GM23338 (cell line): ENCODE measurements at regions not wholly inside any gene's neighbourhood (a gene's known extent, or its start where the extent isn't known, plus 50 kb on each side); places are given as distances from the start of the nearest gene placed in this dataset.

Experiments
- ATAC-seq: fragments of 200-7000 bp; cut with Tn5 transposase; 3 replicates; pipeline ENCODE4 v1.9.1; 2020
- DNase-seq: peaks from one replicate; pipeline ENCODE4 v3.0.0-alpha.2; 2015; ENCODE audit warnings: low spot score
- H2AFZ ChIP-seq: fragments of 200-600 bp; sonication (generic); 2 replicates; pipeline ENCODE4 v1.8.0; 2016; ENCODE audit warnings: antibody characterized with exemption, mild to moderate bottlenecking, moderate library complexity
- H3F3A ChIP-seq: fragments of 200-600 bp; sonication (generic); replicated peaks from 2 replicates; pipeline ENCODE4 v1.8.0; 2017; ENCODE audit warnings: antibody characterized with exemption, mixed run types, low read depth
- H3K27ac ChIP-seq: fragments of 200-600 bp; sonication (generic); 2 replicates; pipeline ENCODE4 v1.6.1; 2016; ENCODE audit warnings: low read depth
- H3K27me3 ChIP-seq: fragments of 200-600 bp; sonication (generic); 2 replicates; pipeline ENCODE4 v1.8.0; 2016; ENCODE audit warnings: mild to moderate bottlenecking, mixed run types, moderate library complexity; ENCODE audit not compliant: insufficient read depth
- H3K36me3 ChIP-seq: fragments of 200-600 bp; sonication (generic); 2 replicates; pipeline ENCODE4 v1.8.0; 2016; ENCODE audit warnings: mild to moderate bottlenecking; ENCODE audit not compliant: insufficient read depth
- H3K4me1 ChIP-seq: fragments of 200-600 bp; sonication (generic); 2 replicates; pipeline ENCODE4 v1.8.0; 2016; ENCODE audit warnings: mild to moderate bottlenecking, moderate library complexity; ENCODE audit not compliant: insufficient read depth
- H3K4me2 ChIP-seq: fragments of 200-600 bp; sonication (generic); 2 replicates; pipeline ENCODE4 v1.7.1; 2017; ENCODE audit warnings: mixed run types
- H3K4me3 ChIP-seq: fragments of 200-600 bp; sonication (generic); 2 replicates; pipeline ENCODE4 v1.6.1; 2016; ENCODE audit warnings: mixed run types
- H3K79me2 ChIP-seq: fragments of 200-600 bp; sonication (generic); replicated peaks from 2 replicates; pipeline ENCODE4 v1.8.0; 2017; ENCODE audit warnings: mild to moderate bottlenecking; ENCODE audit not compliant: insufficient read depth
- H3K9me2 ChIP-seq: fragments of 200-600 bp; sonication (generic); 2 replicates; pipeline ENCODE4 v1.8.0; 2017; ENCODE audit not compliant: insufficient read depth
- H4K20me1 ChIP-seq: fragments of 200-600 bp; sonication (generic); replicated peaks from 2 replicates; pipeline ENCODE4 v1.8.0; 2017; ENCODE audit warnings: mild to moderate bottlenecking; ENCODE audit not compliant: insufficient read depth
- H3K27ac Mint-ChIP-seq: 2 replicates; pipeline ENCODE4 v1.8.0; 2020; ENCODE audit warnings: inconsistent platforms, mild to moderate bottlenecking, moderate library complexity, mixed read lengths
- H3K27me3 Mint-ChIP-seq: 3 replicates; pipeline ENCODE4 v1.8.0; 2022; ENCODE audit warnings: low read depth, mild to moderate bottlenecking, moderate library complexity, mixed read lengths, inconsistent platforms; ENCODE audit not compliant: insufficient read depth, poor library complexity
- H3K36me3 Mint-ChIP-seq: 3 replicates; pipeline ENCODE4 v1.8.0; 2021; ENCODE audit warnings: low read depth, mild to moderate bottlenecking, inconsistent platforms, moderate library complexity, mixed read lengths
- H3K4me1 Mint-ChIP-seq: 3 replicates; pipeline ENCODE4 v1.8.0; 2020; ENCODE audit warnings: mild to moderate bottlenecking, inconsistent platforms, mixed read lengths
- H3K4me3 Mint-ChIP-seq: 3 replicates; pipeline ENCODE4 v1.8.0; 2021; ENCODE audit warnings: moderate library complexity, mild to moderate bottlenecking, inconsistent platforms, mixed read lengths
- H3K9me3 Mint-ChIP-seq: 3 replicates; pipeline ENCODE4 v1.8.0; 2020; ENCODE audit warnings: moderate library complexity, mild to moderate bottlenecking, inconsistent platforms, mixed read lengths
- CREB1 ChIP-seq: fragments of 250-450 bp; sonication (Bioruptor Pico); IDR thresholded peaks from 2 replicates; pipeline ENCODE4 v1.5.0; 2020; ENCODE audit warnings: low read depth, mild to moderate bottlenecking, moderate library complexity
- CTCF ChIP-seq, 2 experiments: fragments of 200-600 bp in 1 of 2; sonication (generic) in 1 of 2; conservative IDR thresholded peaks; 2 replicates each; pipeline versions ENCODE4 v1.5.1 to v1.6.1; 2016 to 2017; ENCODE audit warnings: antibody characterized with exemption in 2 of 2, low read depth in 2 of 2, mild to moderate bottlenecking in 2 of 2, moderate library complexity in 1 of 2
- ETS1 ChIP-seq: IDR thresholded peaks from 2 replicates; pipeline ENCODE4 v1.6.1; 2016; ENCODE audit warnings: antibody characterized with exemption
- EZH2 ChIP-seq: fragments of 200-600 bp; sonication (generic); IDR thresholded peaks from one replicate; pipeline ENCODE4 v1.8.0; 2017; ENCODE audit warnings: antibody characterized with exemption, mild to moderate bottlenecking, low read depth; ENCODE audit not compliant: unreplicated experiment
- EZH2phosphoT487 ChIP-seq: fragments of 200-600 bp; sonication (generic); IDR thresholded peaks from one replicate; pipeline ENCODE4 v1.8.1; 2018; ENCODE audit warnings: antibody characterized with exemption; ENCODE audit not compliant: unreplicated experiment
- JUNB ChIP-seq: IDR thresholded peaks from one replicate; pipeline ENCODE4 v1.6.1; 2016; ENCODE audit warnings: antibody characterized with exemption; ENCODE audit not compliant: unreplicated experiment
- NANOG ChIP-seq: IDR thresholded peaks from 2 replicates; pipeline ENCODE4 v1.6.1; 2016; ENCODE audit warnings: antibody characterized with exemption, borderline replicate concordance
- POLR2AphosphoS5 ChIP-seq: IDR thresholded peaks from 2 replicates; pipeline ENCODE4 v1.6.1; 2016; ENCODE audit warnings: antibody characterized with exemption, low read depth
- REST ChIP-seq: IDR thresholded peaks from one replicate; pipeline ENCODE4 v1.6.1; 2018; ENCODE audit warnings: antibody characterized with exemption; ENCODE audit not compliant: unreplicated experiment
- ZNF114 ChIP-seq: fragments of 250-450 bp; sonication (Bioruptor Pico); IDR thresholded peaks from 2 replicates; pipeline ENCODE4 v1.5.0; 2020; ENCODE audit warnings: mild to moderate bottlenecking, moderate library complexity
- ZNF331 ChIP-seq: fragments of 250-450 bp; sonication (Bioruptor Pico); IDR thresholded peaks from 2 replicates; pipeline ENCODE4 v1.5.0; 2020; ENCODE audit warnings: low read depth, mild to moderate bottlenecking, moderate library complexity

- H3K4me1 Mint-ChIP-seq: peaks cover 43% of the 10 kb centered on the region
- no peak for TF ChIP-seq CREB1 (CRISPR knock-in tag)
- TF ChIP-seq ZNF331 (CRISPR knock-in tag): no peak
- no peak for TF ChIP-seq ZNF114 (CRISPR knock-in tag)
- TF ChIP-seq ETS1: no peak
- TF ChIP-seq EZH2: no peak
- no peak for TF ChIP-seq REST
- TF ChIP-seq POLR2AphosphoS5: no peak
- no peak for TF ChIP-seq JUNB
- no peak for TF ChIP-seq CTCF (conservative IDR thresholded peaks at IDR 0.05; ENCODE audit: low read depth in 2 of 2)
- no peak for TF ChIP-seq NANOG
- no peak for TF ChIP-seq EZH2phosphoT487
- ATAC-seq: no peak
Observed at GRCh38 chr4:3831529-3832150, 65.5 kb downstream of the ADRA2C start.

More at GRCh38 chr4:3831529-3832150, 65.5 kb downstream of the ADRA2C start:
- no peaks in the 10 kb centered on the region for H3F3A ChIP-seq
- H3K4me1 ChIP-seq: peaks cover 15% of the 10 kb centered on the region
- no peak overlapping the region for H3K27ac ChIP-seq
- Mint-ChIP-seq H3K4me3 (no peak overlapping the region), H3K27me3 (peaks cover 30% of the 10 kb centered on the region), H3K9me3 (peaks cover under 1% of the 10 kb centered on the region; the same call in 1 of the 3 replicates), H3K36me3 (no peaks in the 10 kb centered on the region), H3K27ac (no peak overlapping the region)
- no peaks in the 10 kb centered on the region for H4K20me1 ChIP-seq
- H3K79me2 ChIP-seq: no peaks in the 10 kb centered on the region
- no peaks in the 10 kb centered on the region for H3K36me3 ChIP-seq
- no peak overlapping the region for H2AFZ ChIP-seq
- no peaks in the 10 kb centered on the region for H3K27me3 ChIP-seq
- H3K4me3 ChIP-seq: no peak overlapping the region
- DNase-seq: no peak
- no peak overlapping the region for H3K4me2 ChIP-seq
- no peaks in the 10 kb centered on the region for H3K9me2 ChIP-seq
